ENCODE measurements at regions not wholly inside any gene's neighbourhood (a gene's known extent, or its start where the extent isn't known, plus 50 kb on each side); places are given as distances from the start of the nearest gene placed in this dataset.
A peak's percentile ranks its signal among the peaks of the same experiment; 100 is the strongest.

- TF ChIP-seq NANOG (IDR thresholded peaks at IDR 0.05; ENCODE audit: borderline replicate concordance) = no peak
- no peak for TF ChIP-seq ZNF331 (CRISPR knock-in tag; IDR thresholded peaks at IDR 0.05; ENCODE audit: low read depth)
- TF ChIP-seq CREB1 (CRISPR knock-in tag; IDR thresholded peaks at IDR 0.05; ENCODE audit: low read depth) = no peak
- TF ChIP-seq CTCF (conservative IDR thresholded peaks at IDR 0.05; ENCODE audit: low read depth in 2 of 2) = no peak
- no peak for TF ChIP-seq STAT1 (IDR thresholded peaks at IDR 0.05; ENCODE audit: unreplicated experiment)
- no peak for TF ChIP-seq REST (IDR thresholded peaks at IDR 0.05; ENCODE audit: unreplicated experiment)
- no peak for TF ChIP-seq ZNF114 (CRISPR knock-in tag; IDR thresholded peaks at IDR 0.05)
- no peak for TF ChIP-seq ETS1 (IDR thresholded peaks at IDR 0.05)
- no peak for TF ChIP-seq POLR2AphosphoS5 (IDR thresholded peaks at IDR 0.05; ENCODE audit: low read depth)
- no peak for TF ChIP-seq EZH2 (IDR thresholded peaks at IDR 0.05; ENCODE audit: low read depth, unreplicated experiment)
- Histone ChIP-seq H3F3A (replicated peaks; ENCODE audit: low read depth) (no peaks in the 10 kb centered on the region), H3K9me2 (ENCODE audit: insufficient read depth) (0 out of 2 replicates have a peak, but pooled peaks cover 3% of the 10 kb centered on the region), H3K36me3 (ENCODE audit: insufficient read depth) (no peaks in the 10 kb centered on the region), H3K27ac (ENCODE audit: low read depth) (no peak overlapping the region), H3K4me2 (no peak overlapping the region), H3K27me3 (ENCODE audit: insufficient read depth) (no peaks in the 10 kb centered on the region), H4K20me1 (replicated peaks; ENCODE audit: insufficient read depth) (no peaks in the 10 kb centered on the region), H3K79me2 (replicated peaks; ENCODE audit: insufficient read depth) (no peaks in the 10 kb centered on the region), H3K4me3 (no peak overlapping the region), H2AFZ (no peak overlapping the region), H3K4me1 (ENCODE audit: insufficient read depth) (no peaks in the 10 kb centered on the region)
- H3K4me1 Mint-ChIP-seq = peaks cover 4% of the 10 kb centered on the region; the same call in 2 of the 3 replicates
- H3K27me3 Mint-ChIP-seq (ENCODE audit: insufficient read depth, low read depth, poor library complexity) = no peaks in the 10 kb centered on the region
- no peak overlapping the region for H3K4me3 Mint-ChIP-seq
- DNase-seq (ENCODE audit: low spot score) (no peak), ATAC-seq (no peak)
- H3K9me3 Mint-ChIP-seq = no peaks in the 10 kb centered on the region
- no peaks in the 10 kb centered on the region for H3K36me3 Mint-ChIP-seq (ENCODE audit: low read depth)
- H3K27ac Mint-ChIP-seq = no peak overlapping the region
Measured at GRCh38 chr3:168973206-168973605, 690.3 kb downstream of the MECOM start.

- H3K4me3 ChIP-seq = no peak overlapping the region
- Mint-ChIP-seq H3K27ac (peak overlapping the region; percentile 91), H3K27me3 (ENCODE audit: insufficient read depth, low read depth, poor library complexity) (peaks cover 2% of the 10 kb centered on the region), H3K4me3 (no peak overlapping the region), H3K4me1 (peaks cover 4% of the 10 kb centered on the region; the same call in 2 of the 3 replicates), H3K36me3 (ENCODE audit: low read depth) (no peaks in the 10 kb centered on the region), H3K9me3 (no peaks in the 10 kb centered on the region)
- no peaks in the 10 kb centered on the region for H3K36me3 ChIP-seq (ENCODE audit: insufficient read depth)
- DNase-seq (ENCODE audit: low spot score) = no peak
- H3K79me2 ChIP-seq (replicated peaks; ENCODE audit: insufficient read depth) = no peaks in the 10 kb centered on the region
- H3F3A ChIP-seq (replicated peaks; ENCODE audit: low read depth) = no peaks in the 10 kb centered on the region
- H3K27me3 ChIP-seq (ENCODE audit: insufficient read depth) = no peaks in the 10 kb centered on the region
- no peaks in the 10 kb centered on the region for H4K20me1 ChIP-seq (replicated peaks; ENCODE audit: insufficient read depth)
- ATAC-seq = no peak
- H3K4me1 ChIP-seq (ENCODE audit: insufficient read depth) = no peaks in the 10 kb centered on the region
- H3K9me2 ChIP-seq (ENCODE audit: insufficient read depth) = 0 out of 2 replicates have a peak, but pooled peaks cover 3% of the 10 kb centered on the region
- H2AFZ ChIP-seq = no peak overlapping the region; the same call in 1 of the 2 replicates
- H3K27ac ChIP-seq (ENCODE audit: low read depth) = no peak overlapping the region
- no peak overlapping the region for H3K4me2 ChIP-seq
- TF ChIP-seq POLR2AphosphoS5 (IDR thresholded peaks at IDR 0.05; ENCODE audit: low read depth) (no peak), JUNB (IDR thresholded peaks at IDR 0.05; ENCODE audit: unreplicated experiment) (no peak), CREB1 (CRISPR knock-in tag; IDR thresholded peaks at IDR 0.05; ENCODE audit: low read depth) (no peak), STAT1 (IDR thresholded peaks at IDR 0.05; ENCODE audit: unreplicated experiment) (no peak), ZNF114 (CRISPR knock-in tag; IDR thresholded peaks at IDR 0.05) (no peak), EZH2 (IDR thresholded peaks at IDR 0.05; ENCODE audit: low read depth, unreplicated experiment) (no peak), EZH2phosphoT487 (IDR thresholded peaks at IDR 0.05; ENCODE audit: unreplicated experiment) (no peak)
Measured at GRCh38 chr3:168968609-168969008, 694.9 kb downstream of the MECOM start.

Data from GM23338 (cell line).